ENCODE measurements at regions not wholly inside any gene's neighbourhood (a gene's known extent, or its start where the extent isn't known, plus 50 kb on each side); places are given as distances from the start of the nearest gene placed in this dataset.
A peak's percentile ranks its signal among the peaks of the same experiment; 100 is the strongest.
"Not testable (repeated sequence)": the region's sequence is repeated elsewhere in the genome, so short reads cannot be mapped to it uniquely, and the experiment has no call there.

DNA sequence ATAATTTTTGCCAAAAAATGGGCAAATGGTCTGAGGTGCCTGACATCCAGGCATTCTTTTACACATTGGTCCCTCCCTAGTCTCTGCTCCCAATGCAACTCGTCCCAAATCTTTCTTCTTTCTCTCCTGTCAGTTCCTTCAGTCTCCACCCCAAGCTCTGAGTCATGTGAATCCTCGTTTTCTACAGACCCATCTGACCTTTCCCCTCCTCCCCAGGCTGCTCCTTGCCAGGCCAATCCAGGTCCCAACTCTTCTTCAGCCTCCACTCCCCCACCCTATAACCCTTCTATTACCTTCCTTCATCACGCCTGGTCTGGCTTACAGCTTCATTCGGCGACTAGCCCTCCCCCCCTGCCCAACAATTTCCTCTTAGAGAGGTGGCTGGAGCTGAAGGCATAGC lies 55.3 kb downstream of the BBS10 start:
- not testable (repeated sequence) for DNase-seq, H3K4me1 Mint-ChIP-seq, H3K27ac Mint-ChIP-seq, H3K36me3 Mint-ChIP-seq, H3K4me3 Mint-ChIP-seq
- H3K27me3 Mint-ChIP-seq: peaks cover 15% of the 10 kb centered on the region
- peaks cover 12% of the 10 kb centered on the region for H3K9me3 Mint-ChIP-seq

DNA sequence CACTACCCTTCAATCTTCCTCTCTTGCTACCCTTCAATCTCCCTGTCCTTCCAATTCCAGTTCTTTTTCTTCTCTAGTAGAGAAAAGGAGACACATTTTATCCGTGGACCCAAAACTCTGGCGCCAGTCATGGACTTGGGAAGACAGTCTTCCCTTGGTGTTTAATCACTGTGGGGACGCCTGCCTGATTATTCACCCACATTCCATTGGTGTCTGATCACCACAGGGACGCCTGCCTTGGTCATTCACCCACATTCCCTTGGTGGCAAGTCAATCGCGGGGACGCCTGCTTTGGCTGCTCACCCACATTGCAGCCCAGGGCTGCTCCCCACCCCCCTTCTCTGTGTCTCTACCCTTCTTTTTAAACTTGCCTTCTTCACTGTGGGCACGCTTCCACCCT lies 55.9 kb downstream of the BBS10 start:
- H3K4me3 Mint-ChIP-seq, H3K4me1 Mint-ChIP-seq, H3K27ac Mint-ChIP-seq, DNase-seq, H3K36me3 Mint-ChIP-seq: not testable (repeated sequence)
- H3K9me3 Mint-ChIP-seq: peaks cover 12% of the 10 kb centered on the region
- peaks cover 15% of the 10 kb centered on the region for H3K27me3 Mint-ChIP-seq

DNA sequence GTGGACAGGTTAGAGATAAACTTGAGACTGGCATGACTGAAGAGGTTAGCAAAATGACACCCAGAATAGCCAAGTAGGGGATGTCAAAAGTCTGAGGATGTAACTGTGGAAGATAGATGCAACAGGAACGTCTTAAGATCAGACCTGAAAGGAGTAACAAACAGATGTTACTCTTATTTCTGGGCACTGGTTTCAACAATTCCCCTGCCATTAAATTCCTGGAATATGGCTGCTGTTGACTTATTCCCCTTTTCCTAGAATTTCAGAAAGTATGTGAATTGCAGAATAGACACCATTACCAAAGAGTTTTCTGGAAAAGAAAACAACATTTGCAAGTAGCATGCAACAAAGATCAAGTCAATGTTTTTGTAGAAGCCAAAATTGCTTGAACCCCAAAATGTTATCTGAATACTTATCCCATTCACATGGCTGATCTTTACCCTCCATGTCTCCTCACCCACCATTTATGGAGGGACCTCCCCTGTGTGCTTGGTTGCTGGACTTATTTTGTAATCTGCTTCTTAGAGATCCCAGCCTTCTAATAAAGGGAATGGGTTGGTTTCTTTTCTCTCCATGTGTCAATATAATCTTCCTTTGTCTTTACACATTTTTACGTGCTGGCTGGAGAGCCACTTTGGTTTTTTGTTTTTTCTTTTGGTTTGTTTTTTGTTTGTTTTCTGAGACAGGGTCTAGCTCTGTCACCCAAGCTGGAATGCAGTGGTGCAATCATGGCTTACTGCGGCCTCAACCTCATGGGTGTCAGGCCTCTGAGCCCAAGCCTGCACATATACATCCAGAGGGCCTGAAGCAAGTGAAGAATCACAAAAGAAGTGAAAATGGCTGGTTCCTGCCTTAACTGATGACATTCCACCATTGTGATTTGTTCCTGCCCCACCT lies 57.0 kb downstream of the BBS10 start:
- peaks cover 16% of the 10 kb centered on the region for H3K27me3 Mint-ChIP-seq
- H3K9me3 Mint-ChIP-seq: peaks cover 12% of the 10 kb centered on the region
- no peak for DNase-seq
- H3K36me3 Mint-ChIP-seq: no peaks in the 10 kb centered on the region
- no peak overlapping the region for H3K4me3 Mint-ChIP-seq
- H3K4me1 Mint-ChIP-seq: no peaks in the 10 kb centered on the region
- H3K27ac Mint-ChIP-seq: no peak overlapping the region

DNA sequence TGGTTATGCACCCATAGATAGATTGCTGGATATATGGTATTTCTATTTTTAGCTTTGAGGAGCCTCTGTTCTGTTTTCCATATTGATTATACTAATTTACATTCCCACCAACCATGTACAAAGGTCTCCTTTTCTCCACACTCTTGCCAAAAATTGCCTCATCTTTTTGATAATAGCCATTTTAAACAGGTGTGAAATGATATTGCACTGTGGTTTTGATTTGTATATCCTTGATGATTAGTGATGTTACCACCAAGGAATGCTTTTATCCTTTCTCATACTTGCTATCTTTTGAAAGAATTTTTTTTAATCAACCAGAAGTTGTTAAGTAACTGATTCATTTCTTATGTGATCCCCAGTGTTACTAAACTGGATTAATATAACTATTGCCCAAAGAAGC lies 60.0 kb downstream of the BBS10 start:
- H3K36me3 Mint-ChIP-seq: no peaks in the 10 kb centered on the region
- H3K4me1 Mint-ChIP-seq: no peaks in the 10 kb centered on the region
- H3K9me3 Mint-ChIP-seq: peaks cover 9% of the 10 kb centered on the region
- peaks cover 25% of the 10 kb centered on the region for H3K27me3 Mint-ChIP-seq
- H3K4me3 Mint-ChIP-seq: no peak overlapping the region
- H3K27ac Mint-ChIP-seq: no peak overlapping the region
- DNase-seq: no peak

DNA sequence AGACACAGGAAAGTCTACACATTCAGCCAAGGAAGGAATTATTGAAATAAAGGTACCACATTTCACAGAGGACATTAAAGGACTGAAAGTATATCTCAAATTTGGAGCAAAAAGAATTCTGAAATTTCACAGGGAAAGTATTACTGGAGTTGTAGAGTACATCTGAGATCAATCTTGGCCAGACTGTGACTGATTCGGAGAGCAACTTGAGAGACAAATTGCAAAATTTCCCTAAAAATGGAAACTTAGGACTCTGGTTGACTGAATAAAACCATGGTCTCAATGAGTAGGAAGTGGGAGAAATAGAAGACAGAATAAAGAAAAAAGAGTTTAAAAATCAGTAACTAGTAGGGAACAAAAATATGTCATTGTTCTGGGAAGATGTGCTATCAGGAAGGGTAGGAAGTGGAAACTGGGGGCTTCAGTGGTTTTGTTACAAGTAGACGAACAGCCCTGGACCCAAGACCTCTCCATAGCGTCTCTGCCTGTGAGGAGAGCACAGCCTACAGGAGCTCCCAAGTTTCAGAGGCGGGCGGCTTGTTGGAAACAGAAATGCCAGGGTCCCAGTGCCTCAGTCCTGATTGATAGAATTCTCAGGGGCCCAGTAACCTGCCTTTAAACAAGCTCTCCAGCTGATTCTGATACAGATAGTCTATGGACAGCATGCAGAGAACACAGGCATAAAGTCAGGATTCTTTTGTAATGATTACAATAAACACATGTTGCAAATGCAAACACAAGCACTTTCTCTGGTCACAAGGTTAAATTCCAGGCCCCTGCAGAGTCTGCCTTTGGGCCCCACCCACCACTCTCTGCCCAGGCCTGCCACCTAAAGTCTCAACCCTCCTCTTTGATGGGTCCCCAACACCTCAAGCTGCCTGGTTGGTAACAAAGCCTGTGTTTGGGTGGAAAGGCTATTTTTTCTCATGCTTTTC lies 63.1 kb downstream of the BBS10 start:
- Mint-ChIP-seq H3K4me3 (no peak overlapping the region), H3K27ac (no peak overlapping the region), H3K36me3 (no peaks in the 10 kb centered on the region), H3K27me3 (peaks cover 21% of the 10 kb centered on the region), H3K9me3 (no peaks in the 10 kb centered on the region), H3K4me1 (no peaks in the 10 kb centered on the region)
- DNase-seq: no peak

DNA sequence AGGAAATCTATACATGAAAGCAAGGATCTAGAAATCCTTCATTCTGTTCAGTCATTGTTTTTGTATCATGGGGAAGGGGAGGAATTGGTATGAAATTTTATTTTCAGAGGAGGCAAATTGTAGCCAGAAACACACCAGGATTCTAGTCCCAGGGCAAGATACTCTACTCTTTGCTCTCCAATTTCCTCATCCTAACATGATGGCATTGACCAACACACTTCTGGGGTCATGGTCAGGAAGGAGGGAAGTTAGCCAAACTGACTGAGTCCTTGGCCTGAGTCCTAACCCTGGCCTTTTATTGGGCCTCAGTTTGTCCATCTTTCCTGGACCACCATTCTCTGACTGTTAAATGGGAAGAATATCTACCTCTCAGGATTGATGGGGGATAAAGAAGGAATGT lies 65.5 kb downstream of the BBS10 start:
- Mint-ChIP-seq H3K27ac (no peak overlapping the region), H3K36me3 (no peaks in the 10 kb centered on the region), H3K4me3 (no peak overlapping the region), H3K27me3 (peaks cover 24% of the 10 kb centered on the region), H3K9me3 (no peaks in the 10 kb centered on the region), H3K4me1 (no peaks in the 10 kb centered on the region)
- no peak for DNase-seq

DNA sequence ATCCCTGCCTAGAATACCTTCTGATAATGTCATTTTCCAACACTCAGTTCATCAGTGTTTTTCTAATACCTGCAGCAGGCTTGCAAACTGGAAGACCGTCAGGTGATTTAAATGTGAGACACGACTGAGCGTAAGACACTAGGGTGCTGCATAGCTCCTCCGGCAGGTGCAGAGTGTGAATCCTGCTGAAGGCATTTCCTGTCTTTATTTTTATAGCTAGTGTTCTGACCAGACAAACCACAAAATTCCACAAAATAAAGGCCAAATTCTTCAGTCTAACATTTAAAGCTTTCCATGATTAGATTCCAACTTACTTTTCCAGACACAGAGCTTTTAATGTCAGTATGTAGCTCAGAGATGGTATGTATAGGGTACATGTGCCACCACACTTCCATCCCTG lies 70.7 kb downstream of the BBS10 start:
- Mint-ChIP-seq H3K4me3 (no peak overlapping the region), H3K4me1 (peaks cover 17% of the 10 kb centered on the region), H3K27me3 (peaks cover 23% of the 10 kb centered on the region), H3K9me3 (no peaks in the 10 kb centered on the region), H3K27ac (no peak overlapping the region), H3K36me3 (no peaks in the 10 kb centered on the region)
- no peak for DNase-seq

DNA sequence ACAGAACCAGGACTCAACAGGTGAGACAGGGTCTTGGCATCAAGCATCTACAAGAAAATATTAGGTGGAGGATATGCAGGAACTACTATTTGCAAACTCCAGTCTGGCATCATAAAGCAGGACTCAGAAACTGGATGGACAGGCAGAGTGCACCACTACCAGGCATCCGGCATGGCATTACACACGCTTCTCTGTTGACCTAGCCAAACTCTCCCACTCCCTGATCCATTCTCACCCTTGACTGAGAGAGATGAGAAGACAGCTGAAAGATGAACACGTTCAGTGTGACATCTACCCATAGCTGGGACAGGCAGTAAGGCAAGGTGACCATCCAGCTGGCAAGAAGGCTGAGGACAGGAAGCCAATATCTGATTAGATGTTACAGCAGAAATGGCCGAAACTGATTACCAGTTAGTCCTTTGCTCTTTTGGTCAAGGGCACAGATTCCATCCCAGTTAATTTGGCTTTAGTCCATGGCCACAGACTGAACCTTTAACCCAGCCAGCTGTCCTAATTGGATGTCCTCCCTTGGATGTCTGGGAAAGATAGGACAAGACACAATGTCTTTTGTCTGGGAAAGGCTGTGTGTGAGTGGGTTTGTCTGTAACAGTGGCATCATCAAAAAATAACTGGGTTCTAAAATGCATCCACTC lies 71.6 kb downstream of the BBS10 start:
- no peak overlapping the region for H3K4me3 Mint-ChIP-seq
- H3K27ac Mint-ChIP-seq: no peak overlapping the region
- no peaks in the 10 kb centered on the region for H3K36me3 Mint-ChIP-seq
- no peak for DNase-seq
- H3K27me3 Mint-ChIP-seq: peaks cover 27% of the 10 kb centered on the region
- H3K9me3 Mint-ChIP-seq: no peaks in the 10 kb centered on the region
- peaks cover 17% of the 10 kb centered on the region for H3K4me1 Mint-ChIP-seq

DNA sequence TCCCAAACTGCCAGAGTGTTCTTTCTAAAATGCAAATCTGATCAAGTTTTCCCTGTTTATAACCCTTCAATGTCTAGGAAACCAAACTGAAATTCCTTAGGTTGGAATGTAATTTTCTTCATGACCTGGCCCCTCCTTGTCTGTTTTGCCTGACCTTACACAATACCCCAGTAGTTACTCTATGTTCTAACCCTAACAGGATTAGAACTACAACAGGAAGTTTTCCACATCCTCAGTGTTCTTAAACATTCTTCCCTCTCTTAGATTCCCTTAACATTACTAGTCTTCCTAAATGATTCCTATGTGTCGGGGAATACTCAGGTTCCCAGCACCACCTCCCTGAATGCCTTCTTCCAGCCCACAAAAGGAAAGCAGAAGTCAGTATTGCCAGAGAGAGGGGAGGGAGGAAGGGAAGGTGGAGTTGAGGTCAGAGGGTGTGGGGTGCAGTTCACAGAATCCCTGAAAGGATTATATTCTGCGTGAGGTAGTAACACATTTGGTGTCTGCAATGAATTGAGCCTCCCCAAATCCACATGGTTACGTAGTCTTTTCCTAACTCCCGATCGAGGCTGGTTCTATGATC lies 72.6 kb downstream of the BBS10 start:
- Mint-ChIP-seq H3K27me3 (peaks cover 30% of the 10 kb centered on the region), H3K36me3 (no peaks in the 10 kb centered on the region), H3K4me1 (peaks cover 17% of the 10 kb centered on the region), H3K4me3 (no peak overlapping the region), H3K9me3 (no peaks in the 10 kb centered on the region), H3K27ac (no peak overlapping the region)
- DNase-seq: no peak

DNA sequence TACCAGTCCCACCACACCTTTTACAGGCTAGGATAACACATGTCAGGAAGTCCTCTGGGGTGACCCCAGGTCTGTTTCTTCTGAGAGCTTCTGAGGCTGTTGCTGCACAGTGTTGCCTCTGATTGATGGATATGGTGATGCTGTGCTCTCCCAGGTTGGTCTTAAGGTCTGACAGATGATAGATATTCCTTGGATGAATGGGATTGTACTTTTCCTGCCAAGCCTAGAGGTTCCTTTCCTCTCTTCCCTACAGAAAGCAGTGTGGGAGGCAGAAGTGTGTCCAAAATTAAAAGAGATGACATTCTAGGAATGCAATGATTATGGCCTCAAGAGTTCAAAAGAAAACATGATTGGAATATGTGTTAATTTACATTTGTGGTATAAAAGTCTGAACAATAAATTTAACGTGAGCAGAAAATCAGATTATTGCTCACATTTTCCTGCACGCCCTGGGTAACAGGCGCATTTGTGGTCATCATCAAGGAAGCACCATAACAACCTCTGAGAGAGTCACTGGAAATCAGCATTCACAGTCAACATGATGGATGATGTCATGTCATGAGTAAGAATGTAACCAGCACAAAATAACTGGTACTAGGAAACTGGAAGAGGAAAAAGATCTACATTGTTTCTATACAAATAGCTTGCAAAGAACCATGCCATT lies 73.7 kb downstream of the BBS10 start:
- peaks cover 17% of the 10 kb centered on the region for H3K4me1 Mint-ChIP-seq
- H3K9me3 Mint-ChIP-seq: no peaks in the 10 kb centered on the region
- H3K4me3 Mint-ChIP-seq: no peak overlapping the region
- peaks cover 34% of the 10 kb centered on the region for H3K27me3 Mint-ChIP-seq
- H3K36me3 Mint-ChIP-seq: no peaks in the 10 kb centered on the region
- H3K27ac Mint-ChIP-seq: peak overlapping the region; percentile 50
- DNase-seq: peak; percentile 39

DNA sequence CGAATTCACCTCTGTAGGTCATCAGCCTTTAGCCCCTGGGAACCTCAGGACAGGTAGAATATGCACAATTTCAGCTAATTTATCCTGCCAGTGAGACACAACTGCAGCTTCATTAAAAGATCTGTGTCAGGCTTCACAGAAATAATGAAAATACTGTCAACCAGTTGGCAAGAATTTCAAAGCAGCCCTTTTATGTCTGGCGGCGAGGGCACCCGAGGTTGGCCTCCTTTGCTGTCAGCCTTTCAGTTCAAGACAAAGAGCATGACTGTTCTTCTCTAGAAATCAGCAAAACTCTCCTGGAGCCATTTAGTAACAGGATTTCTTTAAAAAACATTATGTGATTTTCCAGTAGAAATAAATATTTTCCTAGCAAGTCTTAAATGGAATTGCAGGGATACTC lies 75.9 kb downstream of the BBS10 start:
- Mint-ChIP-seq H3K9me3 (no peaks in the 10 kb centered on the region), H3K27ac (no peak overlapping the region), H3K4me1 (peaks cover 17% of the 10 kb centered on the region), H3K4me3 (no peak overlapping the region), H3K36me3 (no peaks in the 10 kb centered on the region), H3K27me3 (peaks cover 23% of the 10 kb centered on the region)
- DNase-seq: no peak

DNA sequence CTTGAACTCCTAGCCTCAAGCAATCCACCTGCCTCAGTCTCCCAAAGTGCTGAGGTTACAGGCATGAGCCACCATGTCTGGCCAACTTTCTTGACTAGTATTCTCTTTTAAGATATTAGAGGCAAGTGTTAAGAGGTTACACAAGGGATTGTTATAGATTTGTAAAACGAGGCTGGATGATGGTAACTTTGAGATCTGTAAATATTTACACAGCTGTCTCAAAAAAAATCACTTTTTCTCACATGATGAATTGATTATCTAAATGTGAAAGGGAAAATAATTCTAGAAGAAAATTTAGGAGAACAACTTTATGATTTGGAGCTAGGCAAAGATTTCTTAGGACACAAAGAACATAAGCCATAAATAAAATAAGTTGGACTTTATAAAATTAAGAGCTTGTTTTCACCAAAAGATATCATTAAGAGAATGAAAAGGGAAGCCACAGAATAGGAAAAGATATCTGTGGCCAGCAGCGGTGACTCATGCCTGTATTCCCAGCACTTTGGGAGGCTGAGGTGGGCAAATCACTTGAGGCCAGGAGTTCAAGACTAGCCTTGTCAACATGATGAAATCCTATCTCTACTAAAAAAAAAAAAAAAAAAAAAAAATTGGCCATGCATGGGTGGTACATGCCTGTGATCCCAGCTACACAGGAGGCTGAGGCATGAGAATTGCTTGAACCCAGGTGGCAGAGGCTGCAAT lies 77.4 kb downstream of the BBS10 start:
- DNase-seq: no peak
- Mint-ChIP-seq H3K27me3 (peaks cover 24% of the 10 kb centered on the region), H3K9me3 (no peaks in the 10 kb centered on the region), H3K4me3 (no peak overlapping the region), H3K27ac (no peak overlapping the region), H3K36me3 (no peaks in the 10 kb centered on the region), H3K4me1 (peaks cover 17% of the 10 kb centered on the region)

DNA sequence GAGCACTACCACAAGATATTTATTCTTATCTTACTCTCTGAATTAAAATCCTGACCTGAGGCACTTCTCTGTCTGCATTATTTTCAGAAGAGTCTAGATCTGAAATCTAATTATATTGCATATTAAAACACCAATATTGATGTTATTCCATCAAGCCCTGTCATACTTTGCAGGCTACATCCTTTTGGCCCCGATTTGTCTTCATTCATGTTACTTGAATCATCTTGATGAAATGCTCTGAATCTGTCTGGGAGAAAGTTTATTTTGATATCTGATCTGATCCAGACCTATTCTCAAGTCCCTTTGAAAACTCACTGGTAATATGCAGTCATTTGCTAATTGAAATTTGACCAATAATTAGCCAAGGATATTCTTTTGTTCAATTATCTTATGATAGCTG lies 79.9 kb downstream of the BBS10 start:
- no peak overlapping the region for H3K27ac Mint-ChIP-seq
- H3K4me3 Mint-ChIP-seq: no peak overlapping the region
- no peak for DNase-seq
- H3K9me3 Mint-ChIP-seq: no peaks in the 10 kb centered on the region
- peaks cover 33% of the 10 kb centered on the region for H3K27me3 Mint-ChIP-seq
- H3K36me3 Mint-ChIP-seq: no peaks in the 10 kb centered on the region
- H3K4me1 Mint-ChIP-seq: peaks cover 2% of the 10 kb centered on the region

DNA sequence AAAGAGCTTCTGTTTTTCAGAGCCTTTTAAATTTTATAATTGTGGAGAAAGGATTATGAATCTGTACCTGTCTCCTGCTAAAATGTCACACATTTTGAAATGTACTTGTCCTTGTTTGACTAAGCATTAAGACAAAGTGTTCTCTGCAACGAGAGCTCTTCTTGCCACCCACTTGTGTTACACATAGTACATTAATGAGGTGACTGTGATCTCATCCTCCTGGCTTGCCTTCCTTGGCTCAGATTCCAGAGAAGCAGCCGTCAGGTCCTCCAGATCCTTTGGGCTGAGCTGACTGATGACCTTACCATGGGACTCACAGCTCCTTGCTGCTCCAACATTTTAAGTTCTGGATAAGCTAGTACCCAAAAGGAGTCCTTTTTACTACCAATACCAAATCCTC lies 81.4 kb downstream of the BBS10 start:
- Mint-ChIP-seq H3K4me1 (peaks cover 2% of the 10 kb centered on the region), H3K36me3 (no peaks in the 10 kb centered on the region), H3K4me3 (no peak overlapping the region), H3K27ac (no peak overlapping the region), H3K9me3 (no peaks in the 10 kb centered on the region), H3K27me3 (peaks cover 35% of the 10 kb centered on the region)
- DNase-seq: no peak

Data from activated naive CD8-positive, alpha-beta T cell treated with anti-CD3 and anti-CD28 coated beads for 36 hours (primary cell).